Right atrium auricular region (tissue), 2 donors: ENCODE measurements at regions not wholly inside any gene's neighbourhood (a gene's known extent, or its start where the extent isn't known, plus 50 kb on each side); places are given as distances from the start of the nearest gene placed in this dataset.

Experiments used
- DNase-seq: peaks from one replicate; pipeline ENCODE4 v3.0.0-alpha.2; 2019; ENCODE audit warnings: low spot score
- H3K27ac ChIP-seq, 2 donors: fragments of 200-600 bp; sonication (generic); 1 replicate in 1 of 2; 2 replicates in 1 of 2; pipeline ENCODE4 v1.5.1; 2016 to 2019
- H3K27me3 ChIP-seq, 2 donors: fragments of 200-600 bp; sonication (generic); one replicate each; pipeline versions ENCODE4 v1.5.1 to v1.6.0; 2017 to 2019
- H3K36me3 ChIP-seq: fragments of 200-600 bp; sonication (generic); one replicate; pipeline ENCODE4 v1.5.1; 2016
- H3K4me1 ChIP-seq, 2 donors: fragments of 200-600 bp; sonication (generic); one replicate each; pipeline versions ENCODE4 v1.5.1 to v1.6.0; 2017 to 2019
- H3K4me3 ChIP-seq, 2 donors: fragments of 200-600 bp; sonication (generic); 1 replicate in 1 of 2; 2 replicates in 1 of 2; pipeline ENCODE4 v1.5.1; 2017 to 2019; ENCODE audit warnings: mild to moderate bottlenecking in 1 of 2, moderate library complexity in 1 of 2
- H3K9me3 ChIP-seq, 2 donors: fragments of 200-600 bp; sonication (generic); one replicate each; pipeline ENCODE4 v1.5.1; 2019
- TF ChIP-seq, protein P1 (sequence below), 2 donors: fragments of 200-600 bp; sonication (generic); IDR thresholded peaks; one replicate each; pipeline ENCODE4 v1.5.1; 2019; ENCODE audit warnings: antibody characterized with exemption in 2 of 2

DNA sequence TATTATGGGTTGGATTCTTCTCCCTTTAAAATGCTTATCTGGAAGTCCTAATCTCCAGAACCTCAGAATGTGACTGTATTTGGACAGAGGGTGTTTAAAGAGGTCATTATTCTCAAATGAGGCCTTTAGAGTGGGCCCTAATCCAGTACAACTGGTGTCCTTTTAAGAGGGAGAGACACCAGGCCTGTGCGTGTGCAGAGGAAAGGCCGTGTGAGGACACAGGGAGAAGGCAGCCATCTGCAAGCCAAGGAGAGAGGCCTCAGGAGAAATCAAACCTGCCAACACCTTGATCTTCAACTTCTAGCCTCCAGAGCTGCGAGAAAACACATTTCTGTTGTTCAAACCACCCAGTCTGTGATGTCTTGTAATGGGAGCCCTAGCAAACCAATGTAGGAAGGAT is 235.4 kb upstream of the MYO3A start:
- Histone ChIP-seq H3K27ac (no peak overlapping the region), H3K36me3 (no peaks in the 10 kb centered on the region), H3K9me3 (no peaks in the 10 kb centered on the region), H3K4me1 (no peaks in the 10 kb centered on the region), H3K27me3 (no peaks in the 10 kb centered on the region), H3K4me3 (no peak overlapping the region)
- no peak for DNase-seq
- TF ChIP-seq, protein P1, sequence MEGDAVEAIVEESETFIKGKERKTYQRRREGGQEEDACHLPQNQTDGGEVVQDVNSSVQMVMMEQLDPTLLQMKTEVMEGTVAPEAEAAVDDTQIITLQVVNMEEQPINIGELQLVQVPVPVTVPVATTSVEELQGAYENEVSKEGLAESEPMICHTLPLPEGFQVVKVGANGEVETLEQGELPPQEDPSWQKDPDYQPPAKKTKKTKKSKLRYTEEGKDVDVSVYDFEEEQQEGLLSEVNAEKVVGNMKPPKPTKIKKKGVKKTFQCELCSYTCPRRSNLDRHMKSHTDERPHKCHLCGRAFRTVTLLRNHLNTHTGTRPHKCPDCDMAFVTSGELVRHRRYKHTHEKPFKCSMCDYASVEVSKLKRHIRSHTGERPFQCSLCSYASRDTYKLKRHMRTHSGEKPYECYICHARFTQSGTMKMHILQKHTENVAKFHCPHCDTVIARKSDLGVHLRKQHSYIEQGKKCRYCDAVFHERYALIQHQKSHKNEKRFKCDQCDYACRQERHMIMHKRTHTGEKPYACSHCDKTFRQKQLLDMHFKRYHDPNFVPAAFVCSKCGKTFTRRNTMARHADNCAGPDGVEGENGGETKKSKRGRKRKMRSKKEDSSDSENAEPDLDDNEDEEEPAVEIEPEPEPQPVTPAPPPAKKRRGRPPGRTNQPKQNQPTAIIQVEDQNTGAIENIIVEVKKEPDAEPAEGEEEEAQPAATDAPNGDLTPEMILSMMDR (IDR thresholded peaks at IDR 0.05), result no peak

DNA sequence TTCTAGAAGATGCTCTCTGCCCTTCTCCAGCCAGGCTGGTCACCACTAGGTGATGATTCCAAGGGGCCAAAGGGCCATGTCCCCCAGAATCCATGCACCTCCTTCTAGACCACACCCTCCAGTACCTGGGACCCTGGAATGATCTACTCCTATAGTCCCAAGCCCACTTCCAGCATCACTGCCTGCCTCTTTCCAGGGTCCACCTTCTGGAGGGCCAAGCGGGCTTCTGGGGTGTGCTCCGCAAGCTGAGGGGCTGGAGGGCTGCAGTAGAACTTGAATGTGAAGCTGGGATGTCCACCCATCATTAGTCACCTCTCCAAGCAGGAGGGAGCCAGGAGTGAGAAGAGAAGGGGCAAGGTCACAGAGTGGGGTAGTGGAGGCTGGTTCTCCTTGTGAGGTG is 234.4 kb upstream of the MYO3A start:
- TF ChIP-seq, protein P1 (IDR thresholded peaks at IDR 0.05), result no peak
- Histone ChIP-seq H3K27ac (no peak overlapping the region), H3K4me3 (no peak overlapping the region), H3K36me3 (no peaks in the 10 kb centered on the region), H3K4me1 (no peaks in the 10 kb centered on the region), H3K27me3 (no peaks in the 10 kb centered on the region), H3K9me3 (no peaks in the 10 kb centered on the region)
- no peak for DNase-seq

DNA sequence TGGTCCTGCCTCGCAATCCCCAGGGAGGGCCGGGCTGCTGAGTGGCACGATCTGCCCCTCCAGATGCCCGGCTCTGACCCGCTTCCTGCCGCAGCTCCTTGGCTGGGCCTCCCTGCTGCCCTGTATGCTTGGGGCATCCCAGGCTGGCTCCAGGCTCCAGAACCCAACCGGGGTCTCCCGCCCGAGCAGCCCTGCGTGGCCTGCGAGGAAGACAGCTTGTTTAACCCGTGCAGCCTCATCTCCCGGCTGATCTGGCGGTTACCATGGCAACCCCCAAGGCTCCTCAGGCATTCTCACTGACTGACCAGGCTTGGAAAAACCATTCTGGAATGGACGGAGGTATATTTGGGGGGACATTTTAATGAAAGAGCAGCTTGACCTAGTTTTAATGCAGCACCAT is 232.4 kb upstream of the MYO3A start:
- DNase-seq, result no peak
- Histone ChIP-seq H3K27ac (no peak overlapping the region), H3K4me1 (no peaks in the 10 kb centered on the region), H3K4me3 (no peak overlapping the region), H3K36me3 (no peaks in the 10 kb centered on the region), H3K27me3 (no peaks in the 10 kb centered on the region), H3K9me3 (no peaks in the 10 kb centered on the region)
- TF ChIP-seq, protein P1 (IDR thresholded peaks at IDR 0.05), result no peak

DNA sequence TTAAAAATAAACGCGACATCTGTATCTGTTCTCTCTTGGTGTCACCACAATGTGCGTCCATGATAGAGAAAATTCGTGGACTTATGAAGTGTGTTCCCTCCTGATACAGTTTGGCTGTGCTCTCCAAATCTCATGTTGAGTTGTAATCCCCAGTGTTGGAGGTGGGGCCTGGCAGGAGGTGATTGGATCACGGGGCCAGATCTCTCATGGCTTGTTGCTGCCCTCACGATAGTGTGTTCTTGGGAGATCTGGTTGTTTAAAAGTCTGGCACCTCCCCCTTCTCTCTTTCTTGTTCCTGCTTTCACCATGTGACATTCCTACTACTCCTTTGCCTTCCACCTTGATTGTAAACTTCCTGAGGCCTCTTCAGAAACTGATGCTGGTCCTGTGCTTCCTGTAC is 229.4 kb upstream of the MYO3A start:
- H3K27ac ChIP-seq, result no peak overlapping the region
- no peaks in the 10 kb centered on the region for H3K36me3 ChIP-seq
- H3K9me3 ChIP-seq, result no peaks in the 10 kb centered on the region
- no peaks in the 10 kb centered on the region for H3K4me1 ChIP-seq
- TF ChIP-seq, protein P1 (IDR thresholded peaks at IDR 0.05), result no peak
- no peak for DNase-seq
- no peak overlapping the region for H3K4me3 ChIP-seq
- H3K27me3 ChIP-seq, result no peaks in the 10 kb centered on the region

DNA sequence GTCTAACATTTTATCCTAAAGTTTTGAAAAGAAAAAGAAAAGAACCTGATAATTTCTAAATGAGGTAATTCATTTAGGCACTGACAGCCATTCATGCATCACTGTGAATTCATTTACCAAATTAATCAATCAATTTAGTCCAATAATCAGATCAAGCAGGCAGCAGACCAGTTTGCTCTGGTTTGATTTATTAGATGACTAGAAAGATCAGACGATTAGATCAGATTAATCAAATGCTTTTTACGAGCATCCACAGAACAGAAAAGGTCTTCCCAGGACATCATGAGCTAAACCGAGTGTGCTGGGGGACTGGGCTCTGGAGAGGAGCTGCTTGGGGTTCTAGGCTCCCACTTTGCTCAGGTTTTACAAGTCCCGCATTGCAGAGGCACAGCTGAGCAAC is 226.5 kb upstream of the MYO3A start:
- Histone ChIP-seq H3K4me3 (no peak overlapping the region), H3K36me3 (no peaks in the 10 kb centered on the region), H3K4me1 (no peaks in the 10 kb centered on the region), H3K27ac (no peak overlapping the region), H3K9me3 (no peaks in the 10 kb centered on the region), H3K27me3 (no peaks in the 10 kb centered on the region)
- DNase-seq, result no peak
- TF ChIP-seq, protein P1 (IDR thresholded peaks at IDR 0.05), result no peak

DNA sequence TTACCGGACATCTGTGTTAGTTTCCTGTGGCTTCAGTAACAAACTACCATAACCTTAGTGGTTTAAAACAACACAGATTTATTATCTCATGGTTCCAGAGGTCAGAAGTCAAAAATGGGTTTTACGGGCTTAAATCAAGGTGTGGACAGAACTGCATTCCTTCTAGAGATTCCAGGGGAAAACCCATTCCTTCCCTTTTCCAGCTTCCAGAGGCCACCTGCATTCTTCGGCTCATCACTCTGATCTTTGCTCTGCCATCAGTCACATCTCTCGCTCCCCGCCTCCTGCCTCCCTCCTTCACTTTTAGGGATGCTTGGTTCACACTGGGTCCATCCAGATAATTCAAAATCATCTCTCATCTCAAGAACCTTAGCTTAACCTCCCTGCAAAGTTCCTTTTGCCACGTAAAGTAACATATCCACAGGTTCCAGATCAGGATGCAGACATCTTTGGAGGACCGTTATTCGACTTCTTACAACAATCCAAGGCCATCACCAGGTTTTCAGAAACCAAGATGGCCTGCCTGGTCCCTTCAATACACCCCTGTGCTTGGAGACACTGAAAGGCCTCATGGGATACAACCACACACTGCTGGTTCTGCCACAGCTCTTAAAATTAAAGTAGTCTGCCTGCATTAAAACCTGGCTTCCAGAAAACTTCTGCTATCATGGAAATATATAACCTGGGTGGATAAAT is 225.9 kb upstream of the MYO3A start:
- TF ChIP-seq, protein P1 (IDR thresholded peaks at IDR 0.05), result no peak
- Histone ChIP-seq H3K27ac (no peak overlapping the region), H3K9me3 (no peaks in the 10 kb centered on the region), H3K36me3 (no peaks in the 10 kb centered on the region), H3K4me1 (no peaks in the 10 kb centered on the region), H3K27me3 (no peaks in the 10 kb centered on the region), H3K4me3 (no peak overlapping the region)
- no peak for DNase-seq
